Heart left ventricle (tissue), 16 donors: ENCODE measurements at regions not wholly inside any gene's neighbourhood (a gene's known extent, or its start where the extent isn't known, plus 50 kb on each side); places are given as distances from the start of the nearest gene placed in this dataset.

Experiments
- ATAC-seq, 4 donors: fragments of 200-7000 bp; cut with Tn5 transposase; one replicate each; pipeline ENCODE4 v1.9.1; 2020 to 2022; ENCODE audit warnings: moderate library complexity in 4 of 4, mild to moderate bottlenecking in 3 of 4, moderate number of reproducible peaks in 1 of 4
- DNase-seq, 5 donors: peaks; one replicate each; pipeline ENCODE4 v3.0.0-alpha.2; 2020
- H3K27ac ChIP-seq, 12 donors: fragments of 200-600 bp; sonication (generic) in 4 of 12; one replicate each; pipeline versions ENCODE4 v1.5.0 to v1.8.0; 2016 to 2022; ENCODE audit warnings: mild to moderate bottlenecking in 2 of 12
- H3K27me3 ChIP-seq, 9 donors: fragments of 200-600 bp; sonication (generic) in 2 of 9; one replicate each; pipeline versions ENCODE4 v1.5.1 to v1.8.0; 2016 to 2022; ENCODE audit warnings: mild to moderate bottlenecking in 3 of 9
- H3K36me3 ChIP-seq, 9 donors: fragments of 200-600 bp; sonication (generic) in 2 of 9; one replicate each; pipeline versions ENCODE4 v1.5.0 to v1.8.0; 2018 to 2022; ENCODE audit warnings: mild to moderate bottlenecking in 2 of 9
- H3K4me1 ChIP-seq, 12 donors: fragments of 200-600 bp; sonication (generic) in 4 of 12; one replicate each; pipeline versions ENCODE4 v1.5.0 to v1.8.0; 2016 to 2022; ENCODE audit warnings: mild to moderate bottlenecking in 3 of 12
- H3K4me3 ChIP-seq, 12 donors: fragments of 200-600 bp; sonication (generic) in 4 of 12; one replicate each; pipeline versions ENCODE4 v1.5.0 to v1.8.0; 2017 to 2022; ENCODE audit warnings: mild to moderate bottlenecking in 9 of 12, moderate library complexity in 4 of 12
- H3K9me3 ChIP-seq, 12 donors: fragments of 200-600 bp; sonication (generic) in 4 of 12; one replicate each; pipeline versions ENCODE4 v1.5.0 to v1.8.0; 2016 to 2022; ENCODE audit warnings: mild to moderate bottlenecking in 1 of 12
- POLR2A ChIP-seq, 2 donors: fragments of 450-650 bp; IDR thresholded peaks; one replicate each; pipeline ENCODE4 v1.6.1; 2017; ENCODE audit warnings: antibody characterized with exemption in 2 of 2, mild to moderate bottlenecking in 2 of 2, moderate library complexity in 2 of 2
- WGBS, 4 donors: extraction: QIAGEN DNeasy Blood & Tissue Kit in 2 of 4; methylation state at CpG; one replicate each; pipeline versions ENCODE4 v1.1.5 to v1.1.7; 2013 to 2018; 5-methylcytosine and 5-hydroxymethylcytosine counted together
- intact Hi-C, 10 donors: fragments of 100-400 bp; cut with DNase I; formaldehyde crosslinking; loops; one replicate each; pipeline versions ENCODE4 v1.11.1 to v1.14.2; 2022
- TF ChIP-seq, protein P1 (sequence below), 12 donors: fragments of 200-600 bp; sonication (generic) in 4 of 12; IDR thresholded peaks; one replicate each; pipeline versions ENCODE4 v1.5.0 to v1.8.0; 2018 to 2022; ENCODE audit warnings: antibody characterized with exemption in 12 of 12, mild to moderate bottlenecking in 5 of 12
- donor health status: ischemic (EF 13 %, LVEDD 7.1; RV severe dilation, severe dysfunction).
- donor health status: healthy with polysubstance abuse.
- donor health status: DM: no; HTN: yes; CAD: no.
- donor health status: DM: no; HTN: no; CAD: no.
- donor health status: ischemic (EF 25% LVEDD 6.9; RV normal size, moderate dysfunction).
- donor health status: ischemic (EF 25% LVEDD 5.7; RV mildly dilated, moderate dysfunction).
- donor health status: healthy.
- donor health status: DM: yes; HTN: yes; CAD: no.
- donor health status: ischemic (EF 35%, LVEDD 5.7; RV mildly dilated, moderate dysfunction).
- donor health status: nonischemic (EF 11% LVEDD 7.7; RV severe dilation, severe dysfunction).
- donor health status: DM: yes; HTN: yes; CAD: no.
- donor health status: PGD.
- donor health status: ischemic (EF 29% LVEDD 5.4; RV normal size, mild dysfunction).
- donor health status: nonischemic (EF 23%, LVEDD 6.1; RV moderate dilation, normal function).

DNA sequence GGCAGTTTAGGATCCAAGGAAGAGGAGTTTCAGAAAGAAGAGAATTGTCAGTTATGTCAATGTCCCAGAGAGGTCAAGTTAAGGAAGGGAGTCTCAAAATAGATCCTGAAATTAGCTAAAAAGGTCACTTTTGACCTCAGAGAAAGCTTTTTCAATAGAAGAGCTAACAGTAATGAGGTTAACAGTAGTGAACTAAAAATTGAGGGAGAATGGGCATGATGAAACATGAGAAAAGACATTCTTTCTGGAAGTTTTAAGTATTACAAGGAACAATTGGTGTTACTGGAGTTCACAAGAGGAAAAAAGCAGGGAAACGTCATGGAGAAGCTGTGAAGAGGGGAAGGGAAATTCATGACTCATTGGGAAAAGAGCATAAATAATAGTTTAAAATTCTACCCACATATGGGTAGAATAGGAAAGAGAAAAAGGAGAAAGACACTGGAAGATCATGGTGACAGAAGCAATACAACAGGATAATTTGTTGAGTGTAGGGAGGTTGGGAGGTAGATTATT lies 381.2 kb upstream of the FAR2 start:
- Histone ChIP-seq H3K4me1 (peaks cover 0 to 20% (median 5%) of the 10 kb centered on the region in 12 donors), H3K4me3 (no peak overlapping the region), H3K9me3 (peaks cover 0 to 4% (median 0%) of the 10 kb centered on the region in 12 donors), H3K27ac (peak overlapping the region in 5 of 12 donors; percentile 2 to 82 (median 37)), H3K27me3 (no peaks in the 10 kb centered on the region), H3K36me3 (no peaks in the 10 kb centered on the region)
- intact Hi-C loops: no loop called here
- ATAC-seq (peak in 1 of 4 donors; percentile 28), DNase-seq (no peak)
- TF ChIP-seq, protein P1, sequence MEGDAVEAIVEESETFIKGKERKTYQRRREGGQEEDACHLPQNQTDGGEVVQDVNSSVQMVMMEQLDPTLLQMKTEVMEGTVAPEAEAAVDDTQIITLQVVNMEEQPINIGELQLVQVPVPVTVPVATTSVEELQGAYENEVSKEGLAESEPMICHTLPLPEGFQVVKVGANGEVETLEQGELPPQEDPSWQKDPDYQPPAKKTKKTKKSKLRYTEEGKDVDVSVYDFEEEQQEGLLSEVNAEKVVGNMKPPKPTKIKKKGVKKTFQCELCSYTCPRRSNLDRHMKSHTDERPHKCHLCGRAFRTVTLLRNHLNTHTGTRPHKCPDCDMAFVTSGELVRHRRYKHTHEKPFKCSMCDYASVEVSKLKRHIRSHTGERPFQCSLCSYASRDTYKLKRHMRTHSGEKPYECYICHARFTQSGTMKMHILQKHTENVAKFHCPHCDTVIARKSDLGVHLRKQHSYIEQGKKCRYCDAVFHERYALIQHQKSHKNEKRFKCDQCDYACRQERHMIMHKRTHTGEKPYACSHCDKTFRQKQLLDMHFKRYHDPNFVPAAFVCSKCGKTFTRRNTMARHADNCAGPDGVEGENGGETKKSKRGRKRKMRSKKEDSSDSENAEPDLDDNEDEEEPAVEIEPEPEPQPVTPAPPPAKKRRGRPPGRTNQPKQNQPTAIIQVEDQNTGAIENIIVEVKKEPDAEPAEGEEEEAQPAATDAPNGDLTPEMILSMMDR (IDR thresholded peaks at IDR 0.05): no peak
- no peak for TF ChIP-seq POLR2A (IDR thresholded peaks at IDR 0.05)
- WGBS, 4 donors: 27 to 47% (median 38%) methylated on average over 1 of the region's 1 CpG

DNA sequence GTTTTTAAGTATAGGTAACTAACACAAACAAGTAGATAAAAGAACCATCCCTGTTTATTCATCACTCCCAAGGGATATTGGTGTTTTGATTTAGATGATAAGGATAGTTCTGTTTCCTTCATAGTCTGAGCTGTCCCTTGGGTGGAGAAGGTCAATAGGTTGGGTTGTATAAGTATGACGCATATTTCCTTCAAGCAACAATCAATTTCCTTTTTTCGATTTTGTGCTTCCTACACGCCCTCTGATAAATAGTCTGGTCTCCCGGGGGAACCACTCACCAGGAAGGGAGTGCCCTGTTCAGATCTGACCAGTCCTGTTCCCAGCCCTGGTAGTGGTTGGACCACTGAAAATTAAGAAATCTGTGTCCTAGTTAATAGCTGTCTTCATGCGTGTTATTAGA lies 378.8 kb upstream of the FAR2 start:
- intact Hi-C loops: no loop called here
- DNase-seq (peak in 4 of 5 donors; percentile 35 to 63 (median 60)), ATAC-seq (peak; percentile 90 to 97 (median 93))
- peak overlapping the region; percentile 37 to 83 (median 73) for H3K27ac ChIP-seq
- 47 to 64% (median 61%) methylated on average over 5 of the region's 5 CpGs for WGBS, 4 donors
- TF ChIP-seq POLR2A (IDR thresholded peaks at IDR 0.05): no peak
- TF ChIP-seq, protein P1 (IDR thresholded peaks at IDR 0.05): no peak
- H3K27me3 ChIP-seq: no peaks in the 10 kb centered on the region
- no peaks in the 10 kb centered on the region for H3K36me3 ChIP-seq
- no peak overlapping the region for H3K4me3 ChIP-seq
- peaks cover 0 to 20% (median 5%) of the 10 kb centered on the region in 12 donors for H3K4me1 ChIP-seq
- H3K9me3 ChIP-seq: no peaks in the 10 kb centered on the region

DNA sequence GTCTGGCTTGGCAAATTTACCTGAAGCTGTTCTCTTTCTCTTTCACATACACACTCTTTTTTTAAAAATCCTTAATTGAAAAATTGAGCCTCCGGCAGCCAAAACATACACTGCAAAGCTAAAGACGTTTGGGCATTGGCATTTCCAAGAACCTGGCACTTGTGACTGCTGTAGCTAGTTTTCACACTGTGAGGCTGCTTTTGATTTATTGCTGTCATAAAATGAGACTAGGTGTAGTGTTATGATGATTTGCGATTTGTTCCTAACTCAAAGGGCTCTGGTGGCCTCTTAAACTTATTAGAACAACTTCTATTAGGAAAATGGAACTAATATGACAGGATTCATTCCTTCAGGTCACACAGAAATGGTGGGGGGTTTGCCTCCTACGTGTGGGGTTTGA lies 377.1 kb upstream of the FAR2 start:
- intact Hi-C loops: no loop called here
- peaks cover 0 to 20% (median 5%) of the 10 kb centered on the region in 12 donors for H3K4me1 ChIP-seq
- ATAC-seq (no peak), DNase-seq (no peak)
- no peaks in the 10 kb centered on the region for H3K27me3 ChIP-seq
- 74 to 80% (median 79%) methylated on average over 4 of the region's 4 CpGs for WGBS, 4 donors
- peak overlapping the region in 2 of 12 donors; percentile 25 to 81 for H3K27ac ChIP-seq
- H3K4me3 ChIP-seq: no peak overlapping the region
- H3K36me3 ChIP-seq: no peaks in the 10 kb centered on the region
- no peak for TF ChIP-seq POLR2A (IDR thresholded peaks at IDR 0.05)
- TF ChIP-seq, protein P1 (IDR thresholded peaks at IDR 0.05): no peak
- H3K9me3 ChIP-seq: no peaks in the 10 kb centered on the region

DNA sequence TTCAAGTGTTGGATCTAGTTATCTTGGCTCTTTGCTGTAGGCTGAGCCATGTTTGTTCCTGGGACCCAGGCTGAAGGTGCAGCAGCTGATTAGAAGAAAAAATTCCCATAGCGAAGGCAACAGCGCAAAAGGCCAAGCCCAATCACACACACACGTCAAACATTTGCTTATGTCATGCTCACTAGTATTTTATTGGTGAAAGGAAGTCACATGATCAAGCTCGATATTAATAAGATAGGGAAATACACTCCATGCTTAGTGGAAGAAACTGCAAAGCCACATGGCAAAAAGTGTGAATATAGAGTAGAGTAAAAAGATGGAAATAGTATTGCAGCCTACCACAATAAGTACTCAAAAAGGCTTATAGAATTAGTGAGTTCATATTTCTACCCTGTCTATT lies 373.5 kb upstream of the FAR2 start:
- Histone ChIP-seq H3K4me3 (no peak overlapping the region), H3K36me3 (no peaks in the 10 kb centered on the region), H3K9me3 (no peaks in the 10 kb centered on the region), H3K27me3 (no peaks in the 10 kb centered on the region), H3K27ac (no peak overlapping the region), H3K4me1 (peaks cover 0 to 7% (median 0%) of the 10 kb centered on the region in 12 donors)
- DNase-seq: no peak
- 94 to 97% (median 94%) methylated on average over 4 of the region's 4 CpGs for WGBS, 4 donors
- no peak for TF ChIP-seq POLR2A (IDR thresholded peaks at IDR 0.05)
- TF ChIP-seq, protein P1 (IDR thresholded peaks at IDR 0.05): no peak
- intact Hi-C loops: no loop called here
- ATAC-seq: no peak
